Prostate gland (tissue), 2 donors: ENCODE measurements at regions not wholly inside any gene's neighbourhood (a gene's known extent, or its start where the extent isn't known, plus 50 kb on each side); places are given as distances from the start of the nearest gene placed in this dataset.

Experiments
- DNase-seq: peaks from one replicate; pipeline ENCODE4 v3.0.0-alpha.2; 2019; ENCODE audit warnings: low spot score
- H3K27ac ChIP-seq, 2 donors: fragments of 200-600 bp; sonication (generic); 2 replicates each; pipeline ENCODE4 v1.5.1; 2017 to 2019
- H3K27me3 ChIP-seq: fragments of 200-600 bp; sonication (generic); replicated peaks from 2 replicates; pipeline ENCODE4 v1.5.1; 2019; ENCODE audit not compliant: insufficient read depth
- H3K36me3 ChIP-seq, 2 donors: fragments of 200-600 bp; sonication (generic); 1 replicate in 1 of 2; 2 replicates in 1 of 2; pipeline versions ENCODE4 v1.5.1 to v1.8.1; 2017 to 2019
- H3K4me1 ChIP-seq: fragments of 200-600 bp; sonication (generic); replicated peaks from 2 replicates; pipeline ENCODE4 v1.5.1; 2019
- H3K4me3 ChIP-seq, 2 donors: fragments of 200-600 bp; sonication (generic); 2 replicates each; pipeline ENCODE4 v1.5.1; 2017 to 2019
- H3K9me3 ChIP-seq: fragments of 200-600 bp; sonication (generic); 2 replicates; pipeline ENCODE4 v1.5.1; 2017
- POLR2A ChIP-seq: fragments of 450-650 bp; IDR thresholded peaks from one replicate; pipeline ENCODE4 v1.6.1; 2016; ENCODE audit warnings: antibody characterized with exemption, mild to moderate bottlenecking
- POLR2AphosphoS5 ChIP-seq: sonication (generic); formaldehyde crosslinking; IDR thresholded peaks from one replicate; pipeline ENCODE4 v1.6.1; 2017; ENCODE audit warnings: antibody characterized with exemption
- WGBS: methylation state at CpG from one replicate; pipeline ENCODE4 v1.1.5; 2018; 5-methylcytosine and 5-hydroxymethylcytosine counted together
- intact Hi-C: fragments of 100-400 bp; cut with DNase I; formaldehyde crosslinking; loops from one replicate; pipeline ENCODE4 v1.14.2; 2022
- TF ChIP-seq, protein P1 (sequence below), 4 experiments: fragments of 200-600 bp in 2 of 4; fragments of 450-650 bp in 2 of 4; sonication (generic) in 2 of 4; IDR thresholded peaks; 1 replicate in 3 of 4; 2 replicates in 1 of 4; pipeline ENCODE4 v1.5.1; 2016 to 2019; ENCODE audit warnings: antibody characterized with exemption in 4 of 4, mild to moderate bottlenecking in 2 of 4, moderate library complexity in 2 of 4

DNA sequence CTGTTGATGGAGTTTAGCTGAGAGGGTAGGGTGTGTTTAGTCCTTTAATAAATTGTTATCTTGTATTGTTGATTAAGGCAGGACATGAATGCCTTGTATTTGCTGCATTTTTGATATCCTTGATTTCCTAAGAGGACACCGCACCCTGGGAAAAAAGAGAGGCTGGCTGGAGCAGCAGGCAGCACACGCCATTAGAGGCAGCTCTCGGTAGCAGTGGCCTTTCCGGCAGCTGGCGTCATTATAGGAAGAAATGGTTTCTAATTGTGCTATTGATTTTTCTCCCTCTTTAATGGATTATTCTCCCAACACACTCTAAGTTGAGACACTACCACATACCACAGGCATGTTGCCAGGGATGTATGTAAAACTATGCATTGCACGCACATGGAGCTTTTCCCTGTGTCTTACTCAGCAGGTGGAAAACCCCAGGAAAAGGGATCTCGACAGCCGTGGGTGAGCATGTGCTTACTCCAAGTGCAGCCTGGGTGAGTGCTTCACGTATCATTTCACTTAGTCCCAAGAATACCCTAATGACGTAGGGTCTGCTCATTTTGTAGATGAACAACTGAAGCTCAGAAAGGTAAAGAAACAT, 440.4 kb upstream of the RUNX1 start:
- DNase-seq: no peak
- H3K4me3 ChIP-seq: no peak overlapping the region
- H3K27ac ChIP-seq: no peak overlapping the region
- H3K27me3 ChIP-seq: no peaks in the 10 kb centered on the region
- no peaks in the 10 kb centered on the region for H3K9me3 ChIP-seq
- 97% methylated on average over 10 of the region's 10 CpGs for WGBS
- intact Hi-C loops: no loop called here
- H3K36me3 ChIP-seq: no peaks in the 10 kb centered on the region
- TF ChIP-seq POLR2AphosphoS5 (no peak), POLR2A (no peak)
- TF ChIP-seq, protein P1, sequence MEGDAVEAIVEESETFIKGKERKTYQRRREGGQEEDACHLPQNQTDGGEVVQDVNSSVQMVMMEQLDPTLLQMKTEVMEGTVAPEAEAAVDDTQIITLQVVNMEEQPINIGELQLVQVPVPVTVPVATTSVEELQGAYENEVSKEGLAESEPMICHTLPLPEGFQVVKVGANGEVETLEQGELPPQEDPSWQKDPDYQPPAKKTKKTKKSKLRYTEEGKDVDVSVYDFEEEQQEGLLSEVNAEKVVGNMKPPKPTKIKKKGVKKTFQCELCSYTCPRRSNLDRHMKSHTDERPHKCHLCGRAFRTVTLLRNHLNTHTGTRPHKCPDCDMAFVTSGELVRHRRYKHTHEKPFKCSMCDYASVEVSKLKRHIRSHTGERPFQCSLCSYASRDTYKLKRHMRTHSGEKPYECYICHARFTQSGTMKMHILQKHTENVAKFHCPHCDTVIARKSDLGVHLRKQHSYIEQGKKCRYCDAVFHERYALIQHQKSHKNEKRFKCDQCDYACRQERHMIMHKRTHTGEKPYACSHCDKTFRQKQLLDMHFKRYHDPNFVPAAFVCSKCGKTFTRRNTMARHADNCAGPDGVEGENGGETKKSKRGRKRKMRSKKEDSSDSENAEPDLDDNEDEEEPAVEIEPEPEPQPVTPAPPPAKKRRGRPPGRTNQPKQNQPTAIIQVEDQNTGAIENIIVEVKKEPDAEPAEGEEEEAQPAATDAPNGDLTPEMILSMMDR (IDR thresholded peaks at IDR 0.05): no peak
- no peaks in the 10 kb centered on the region for H3K4me1 ChIP-seq

DNA sequence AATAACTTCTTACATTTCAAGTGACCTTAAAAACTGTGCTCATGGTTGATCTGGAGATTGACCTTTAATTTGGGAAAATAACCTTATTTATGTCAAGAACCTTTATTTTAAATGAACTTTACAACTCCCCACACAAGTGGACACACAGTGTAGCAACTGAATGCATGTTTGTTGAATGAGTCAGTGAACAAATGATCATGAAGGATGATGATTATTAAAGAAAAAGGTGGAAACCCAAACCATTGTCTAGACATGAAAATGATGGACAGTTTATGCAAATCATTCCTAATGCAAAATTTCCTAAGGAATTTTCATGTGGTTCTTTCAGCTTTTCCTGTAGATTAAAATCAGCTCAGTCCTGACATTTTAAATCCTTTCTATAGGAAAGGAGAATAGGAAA, 439.8 kb upstream of the RUNX1 start:
- no peaks in the 10 kb centered on the region for H3K36me3 ChIP-seq
- no peaks in the 10 kb centered on the region for H3K4me1 ChIP-seq
- no peak overlapping the region for H3K27ac ChIP-seq
- no peaks in the 10 kb centered on the region for H3K27me3 ChIP-seq
- no peak overlapping the region for H3K4me3 ChIP-seq
- DNase-seq: no peak
- H3K9me3 ChIP-seq: no peaks in the 10 kb centered on the region
- intact Hi-C loops: no loop called here
- TF ChIP-seq, protein P1 (IDR thresholded peaks at IDR 0.05): no peak
- TF ChIP-seq POLR2A: no peak
- no peak for TF ChIP-seq POLR2AphosphoS5

DNA sequence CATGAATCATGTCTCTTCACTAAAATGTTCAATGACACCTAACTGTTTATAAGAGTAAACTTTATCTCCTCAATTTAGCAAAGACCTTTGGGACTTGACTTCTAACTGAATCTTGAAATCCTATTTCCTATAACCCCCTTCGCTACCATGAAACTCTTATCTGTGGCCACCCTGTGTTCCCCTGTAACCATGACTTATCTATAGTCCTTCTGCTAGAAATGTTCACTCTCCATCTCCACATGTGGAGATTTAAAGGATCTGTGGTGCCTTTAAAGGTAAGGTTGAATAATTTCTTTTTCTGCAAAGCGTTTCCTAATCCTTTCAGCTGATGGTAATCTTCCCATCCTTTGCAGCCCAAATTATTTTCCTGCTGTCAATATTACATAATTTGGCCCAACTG, 436.3 kb upstream of the RUNX1 start:
- no peaks in the 10 kb centered on the region for H3K27me3 ChIP-seq
- no peak overlapping the region for H3K27ac ChIP-seq
- H3K4me1 ChIP-seq: no peaks in the 10 kb centered on the region
- TF ChIP-seq, protein P1 (IDR thresholded peaks at IDR 0.05): no peak
- 88% methylated on average over 2 of the region's 2 CpGs for WGBS
- H3K4me3 ChIP-seq: no peak overlapping the region
- no peak for DNase-seq
- intact Hi-C loops: no loop called here
- H3K9me3 ChIP-seq: no peaks in the 10 kb centered on the region
- H3K36me3 ChIP-seq: no peaks in the 10 kb centered on the region

DNA sequence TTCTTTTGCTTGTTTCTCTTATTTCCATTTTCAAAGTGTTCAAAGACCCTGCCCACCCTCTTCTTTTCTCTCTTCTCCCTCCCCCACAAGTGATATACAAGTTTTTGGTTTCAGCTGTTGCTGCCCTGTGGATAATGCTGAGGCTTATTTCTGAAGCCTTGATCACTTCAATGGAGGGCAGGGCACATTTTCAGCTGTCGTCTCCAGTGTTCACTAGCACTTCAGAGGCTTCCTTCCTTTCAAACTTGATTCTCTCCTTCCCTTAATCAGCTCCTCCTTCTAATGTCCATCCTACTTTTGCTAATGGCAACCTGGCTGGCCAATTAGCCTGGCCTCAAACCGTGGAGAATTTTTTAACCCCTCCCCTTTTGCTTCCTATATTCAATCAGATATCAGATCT, 435.7 kb upstream of the RUNX1 start:
- Histone ChIP-seq H3K4me3 (no peak overlapping the region), H3K9me3 (no peaks in the 10 kb centered on the region), H3K36me3 (no peaks in the 10 kb centered on the region), H3K27me3 (no peaks in the 10 kb centered on the region), H3K4me1 (no peaks in the 10 kb centered on the region), H3K27ac (no peak overlapping the region)
- DNase-seq: no peak
- no peak for TF ChIP-seq POLR2AphosphoS5
- TF ChIP-seq, protein P1 (IDR thresholded peaks at IDR 0.05): no peak
- no peak for TF ChIP-seq POLR2A
- WGBS: 78% methylated on average over 2 of the region's 2 CpGs
- intact Hi-C loops: no loop called here

DNA sequence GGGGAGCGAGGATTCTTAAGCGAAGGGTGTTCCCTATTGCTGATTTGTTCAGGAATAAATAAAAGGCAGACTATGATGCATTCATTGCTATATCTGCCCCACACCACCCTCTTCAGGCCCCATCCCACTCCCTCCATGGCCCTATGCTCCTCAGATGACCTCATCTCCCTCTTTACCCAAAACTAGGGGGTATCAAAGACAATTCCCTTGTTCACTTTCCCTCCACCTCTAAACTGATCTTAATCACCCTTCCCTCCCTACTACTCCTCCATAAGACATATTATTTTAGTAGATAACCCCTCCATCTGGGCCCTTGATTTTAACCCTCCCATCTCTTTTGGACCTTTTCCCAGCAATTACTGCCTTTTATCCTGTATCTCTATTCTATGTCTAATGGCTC, 434.9 kb upstream of the RUNX1 start:
- DNase-seq: no peak
- Histone ChIP-seq H3K36me3 (no peaks in the 10 kb centered on the region), H3K9me3 (no peaks in the 10 kb centered on the region), H3K4me3 (no peak overlapping the region), H3K4me1 (no peaks in the 10 kb centered on the region), H3K27me3 (no peaks in the 10 kb centered on the region), H3K27ac (no peak overlapping the region)
- intact Hi-C loops: no loop called here
- 100% methylated on average over 2 of the region's 2 CpGs for WGBS
- no peak for TF ChIP-seq POLR2AphosphoS5
- TF ChIP-seq, protein P1 (IDR thresholded peaks at IDR 0.05): no peak
- TF ChIP-seq POLR2A: no peak
